Nephron progenitor cell (in vitro differentiated cells): ENCODE measurements at regions not wholly inside any gene's neighbourhood (a gene's known extent, or its start where the extent isn't known, plus 50 kb on each side); places are given as distances from the start of the nearest gene placed in this dataset.

Experiments used
- DNase-seq: peaks from one replicate; pipeline ENCODE4 v3.0.0; 2021
- H3K27ac Mint-ChIP-seq: 2 replicates; pipeline ENCODE4 v1.8.0; 2021; ENCODE audit warnings: mild to moderate bottlenecking, moderate library complexity, mixed read lengths
- H3K27me3 Mint-ChIP-seq: 2 replicates; pipeline ENCODE4 v1.8.0; 2021; ENCODE audit warnings: mild to moderate bottlenecking, low read depth, mixed read lengths; ENCODE audit not compliant: poor library complexity
- H3K36me3 Mint-ChIP-seq: 2 replicates; pipeline ENCODE4 v1.8.0; 2021; ENCODE audit warnings: low read depth, mixed read lengths
- H3K4me1 Mint-ChIP-seq: 2 replicates; pipeline ENCODE4 v1.8.0; 2021; ENCODE audit warnings: mixed read lengths
- H3K4me3 Mint-ChIP-seq: 2 replicates; pipeline ENCODE4 v1.8.0; 2021; ENCODE audit warnings: mild to moderate bottlenecking, moderate library complexity, mixed read lengths
- H3K9me3 Mint-ChIP-seq: 2 replicates; pipeline ENCODE4 v1.8.0; 2021; ENCODE audit warnings: mild to moderate bottlenecking, moderate library complexity, mixed read lengths
- TF ChIP-seq, protein P1 (sequence below): fragments of 200-600 bp; sonication (generic); IDR thresholded peaks from 2 replicates; pipeline ENCODE4 v1.5.0; 2021; ENCODE audit warnings: antibody characterized with exemption

DNA sequence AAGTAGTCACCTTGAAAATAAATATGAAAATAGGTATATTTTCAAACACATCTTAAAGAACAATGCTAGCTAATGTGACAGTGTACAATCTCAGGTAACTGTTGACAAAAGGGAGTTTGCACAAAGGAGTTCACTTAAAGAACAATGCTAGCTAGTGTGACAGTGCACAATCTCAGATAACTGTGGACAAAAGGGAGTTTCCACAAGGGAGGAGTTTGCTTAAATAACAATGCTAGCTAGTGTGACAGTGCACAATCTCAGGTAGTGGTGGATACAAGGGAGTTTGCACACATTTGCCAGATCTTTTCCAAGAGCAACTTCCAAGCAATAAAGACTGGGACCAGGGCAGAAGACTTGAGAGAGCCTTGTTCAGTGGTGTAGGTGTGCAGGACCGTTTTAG lies 442.9 kb upstream of the FTMT start:
- no peaks in the 10 kb centered on the region for H3K36me3 Mint-ChIP-seq
- DNase-seq, result no peak
- TF ChIP-seq, protein P1, sequence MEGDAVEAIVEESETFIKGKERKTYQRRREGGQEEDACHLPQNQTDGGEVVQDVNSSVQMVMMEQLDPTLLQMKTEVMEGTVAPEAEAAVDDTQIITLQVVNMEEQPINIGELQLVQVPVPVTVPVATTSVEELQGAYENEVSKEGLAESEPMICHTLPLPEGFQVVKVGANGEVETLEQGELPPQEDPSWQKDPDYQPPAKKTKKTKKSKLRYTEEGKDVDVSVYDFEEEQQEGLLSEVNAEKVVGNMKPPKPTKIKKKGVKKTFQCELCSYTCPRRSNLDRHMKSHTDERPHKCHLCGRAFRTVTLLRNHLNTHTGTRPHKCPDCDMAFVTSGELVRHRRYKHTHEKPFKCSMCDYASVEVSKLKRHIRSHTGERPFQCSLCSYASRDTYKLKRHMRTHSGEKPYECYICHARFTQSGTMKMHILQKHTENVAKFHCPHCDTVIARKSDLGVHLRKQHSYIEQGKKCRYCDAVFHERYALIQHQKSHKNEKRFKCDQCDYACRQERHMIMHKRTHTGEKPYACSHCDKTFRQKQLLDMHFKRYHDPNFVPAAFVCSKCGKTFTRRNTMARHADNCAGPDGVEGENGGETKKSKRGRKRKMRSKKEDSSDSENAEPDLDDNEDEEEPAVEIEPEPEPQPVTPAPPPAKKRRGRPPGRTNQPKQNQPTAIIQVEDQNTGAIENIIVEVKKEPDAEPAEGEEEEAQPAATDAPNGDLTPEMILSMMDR, result no peak
- H3K27me3 Mint-ChIP-seq, result peaks cover 4% of the 10 kb centered on the region
- no peak overlapping the region for H3K4me3 Mint-ChIP-seq
- H3K27ac Mint-ChIP-seq, result no peak overlapping the region
- no peaks in the 10 kb centered on the region for H3K4me1 Mint-ChIP-seq
- no peaks in the 10 kb centered on the region for H3K9me3 Mint-ChIP-seq

DNA sequence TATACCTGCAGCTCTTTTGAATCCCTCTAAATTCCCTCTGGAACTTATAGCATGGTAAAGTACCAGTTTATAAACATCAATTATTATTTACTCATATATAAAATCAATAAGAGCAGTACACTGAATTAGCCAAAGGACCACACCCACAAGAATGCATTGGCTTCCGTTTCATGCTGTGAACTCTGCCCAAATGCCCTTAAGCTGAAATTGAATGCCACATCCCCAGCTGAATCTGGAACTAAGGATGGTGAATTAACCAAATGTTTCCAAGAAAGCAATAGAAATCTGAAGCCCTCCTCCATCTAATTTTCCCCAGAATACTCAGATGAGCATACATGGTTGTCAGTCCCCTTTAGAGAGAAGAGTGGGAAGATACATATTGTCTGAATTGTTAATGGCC lies 436.4 kb upstream of the FTMT start:
- H3K9me3 Mint-ChIP-seq, result no peaks in the 10 kb centered on the region
- H3K4me1 Mint-ChIP-seq, result peaks cover 10% of the 10 kb centered on the region
- H3K27me3 Mint-ChIP-seq, result no peaks in the 10 kb centered on the region
- no peak for DNase-seq
- H3K27ac Mint-ChIP-seq, result no peak overlapping the region
- TF ChIP-seq, protein P1, result no peak
- no peaks in the 10 kb centered on the region for H3K36me3 Mint-ChIP-seq
- H3K4me3 Mint-ChIP-seq, result no peak overlapping the region

DNA sequence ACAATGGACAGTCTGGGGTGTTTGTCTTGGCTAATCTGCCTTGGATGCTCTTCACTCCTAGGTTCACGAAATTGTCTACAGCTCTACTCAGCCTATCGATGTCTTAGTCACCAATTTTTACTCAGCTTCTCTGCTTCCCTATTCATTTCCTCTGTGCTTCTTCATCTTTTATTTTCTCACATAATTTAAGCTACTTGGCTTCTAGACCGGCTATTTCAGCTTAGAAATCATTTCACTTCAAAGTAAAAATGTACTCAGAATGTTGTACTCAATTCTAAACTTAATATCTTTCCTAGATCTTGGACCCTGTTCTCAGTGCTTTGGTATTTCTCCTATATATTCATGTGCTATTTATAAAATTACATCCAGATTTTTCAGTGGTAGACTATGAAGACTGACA lies 430.0 kb upstream of the FTMT start:
- Mint-ChIP-seq H3K9me3 (no peaks in the 10 kb centered on the region), H3K4me1 (no peaks in the 10 kb centered on the region), H3K27ac (no peak overlapping the region), H3K4me3 (no peak overlapping the region), H3K27me3 (peaks cover 2% of the 10 kb centered on the region), H3K36me3 (no peaks in the 10 kb centered on the region)
- TF ChIP-seq, protein P1, result no peak
- DNase-seq, result no peak

DNA sequence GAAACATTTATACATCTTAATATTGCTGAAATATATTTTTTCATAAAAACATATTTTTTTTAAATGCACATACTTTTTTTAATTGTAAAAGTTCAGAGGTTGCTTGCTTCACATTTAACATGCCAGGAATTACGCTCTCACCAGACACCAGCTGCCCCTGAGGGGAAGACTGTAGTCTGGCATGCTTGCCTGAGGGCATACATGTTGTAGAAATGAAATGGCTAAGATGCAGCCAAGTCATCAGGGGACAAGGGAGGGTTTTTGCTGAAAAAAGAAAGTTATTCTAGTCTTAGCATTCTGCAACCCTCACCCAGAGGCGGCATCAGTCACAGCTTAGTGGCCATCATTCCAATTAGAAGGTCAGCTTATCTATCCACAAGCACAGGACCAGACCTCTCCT lies 426.7 kb upstream of the FTMT start:
- H3K4me1 Mint-ChIP-seq, result no peaks in the 10 kb centered on the region
- H3K9me3 Mint-ChIP-seq, result peaks cover 7% of the 10 kb centered on the region
- TF ChIP-seq, protein P1, result no peak
- no peak for DNase-seq
- peaks cover 2% of the 10 kb centered on the region for H3K27me3 Mint-ChIP-seq
- H3K4me3 Mint-ChIP-seq, result no peak overlapping the region
- no peaks in the 10 kb centered on the region for H3K36me3 Mint-ChIP-seq
- no peak overlapping the region for H3K27ac Mint-ChIP-seq

DNA sequence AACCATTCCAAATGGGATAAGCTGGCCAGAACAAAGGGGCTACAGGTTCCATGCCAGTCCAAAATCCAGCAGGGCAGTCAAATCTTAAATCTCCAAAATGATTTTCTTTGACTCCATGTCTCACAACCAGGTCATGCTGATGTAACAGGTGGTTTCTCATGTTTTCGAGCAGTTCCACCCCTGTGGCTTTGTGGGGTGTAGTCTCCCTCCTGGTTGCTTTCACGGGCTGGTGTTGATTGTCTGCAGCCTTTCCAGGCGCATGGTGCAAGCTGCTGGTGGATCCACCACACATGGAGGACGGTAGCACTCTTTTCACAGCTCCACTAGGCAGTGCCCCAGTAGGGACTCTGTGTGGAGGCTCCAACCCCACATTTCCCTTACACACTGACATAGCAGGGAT lies 425.5 kb upstream of the FTMT start:
- TF ChIP-seq, protein P1, result no peak
- H3K27ac Mint-ChIP-seq, result no peak overlapping the region
- peaks cover 2% of the 10 kb centered on the region for H3K27me3 Mint-ChIP-seq
- DNase-seq, result no peak
- H3K9me3 Mint-ChIP-seq, result peaks cover 7% of the 10 kb centered on the region
- no peak overlapping the region for H3K4me3 Mint-ChIP-seq
- H3K4me1 Mint-ChIP-seq, result peaks cover 9% of the 10 kb centered on the region
- H3K36me3 Mint-ChIP-seq, result no peaks in the 10 kb centered on the region

DNA sequence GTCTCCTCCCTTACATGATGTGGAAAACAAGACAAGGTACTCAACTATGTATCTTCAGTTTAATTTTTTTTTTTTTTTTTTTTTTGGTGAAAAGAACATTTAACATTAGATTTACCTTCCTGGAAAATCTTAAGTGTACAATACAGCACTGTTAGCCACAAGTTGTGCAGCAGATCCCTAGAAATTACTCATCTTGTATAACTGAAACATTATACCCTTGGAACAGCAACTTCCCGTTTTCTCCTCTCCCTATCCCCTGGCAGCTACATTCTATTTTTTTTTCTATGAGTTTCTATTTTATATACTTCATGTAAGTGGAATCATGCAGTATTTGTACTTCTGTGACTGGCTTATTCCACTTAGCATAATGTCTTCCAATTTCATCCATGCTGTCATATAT lies 421.9 kb upstream of the FTMT start:
- DNase-seq, result no peak
- Mint-ChIP-seq H3K27me3 (peaks cover 2% of the 10 kb centered on the region), H3K36me3 (no peaks in the 10 kb centered on the region), H3K27ac (peak overlapping the region; percentile 13), H3K4me1 (peaks cover 9% of the 10 kb centered on the region), H3K9me3 (peaks cover 7% of the 10 kb centered on the region), H3K4me3 (no peak overlapping the region)
- TF ChIP-seq, protein P1, result no peak
